ENCODE measurements at regions not wholly inside any gene's neighbourhood (a gene's known extent, or its start where the extent isn't known, plus 50 kb on each side); places are given as distances from the start of the nearest gene placed in this dataset.
"Not testable (repeated sequence)": the region's sequence is repeated elsewhere in the genome, so short reads cannot be mapped to it uniquely, and the experiment has no call there.

GRCh38 chr16:21422824-21423223, 144.7 kb upstream of the CRYM start:
- DNase-seq = not testable (repeated sequence)

GRCh38 chr16:21404699-21405098, 126.6 kb upstream of the CRYM start:
- peak; percentile 45 for DNase-seq

GRCh38 chr16:21397866-21398265, 119.8 kb upstream of the CRYM start:
- not testable (repeated sequence) for DNase-seq

GRCh38 chr16:21396545-21396944, 118.5 kb upstream of the CRYM start:
- not testable (repeated sequence) for DNase-seq

GRCh38 chr16:21390634-21391033, 112.5 kb upstream of the CRYM start:
- DNase-seq = not testable (repeated sequence)

- DNase-seq = not testable (repeated sequence)
Measured at GRCh38 chr16:21389860-21390259, 111.8 kb upstream of the CRYM start.

- DNase-seq = not testable (repeated sequence)
Measured at GRCh38 chr16:21387757-21388156, 109.7 kb upstream of the CRYM start.

GRCh38 chr16:21386201-21386915, 108.3 kb upstream of the CRYM start:
- DNase-seq = not testable (repeated sequence)

- DNase-seq = not testable (repeated sequence)
Measured at GRCh38 chr16:21383682-21384081, 105.6 kb upstream of the CRYM start.

- not testable (repeated sequence) for DNase-seq
Measured at GRCh38 chr16:21379645-21380044, 101.6 kb upstream of the CRYM start.

GRCh38 chr16:21376196-21376899, 98.3 kb upstream of the CRYM start:
- DNase-seq = not testable (repeated sequence)

- DNase-seq = not testable (repeated sequence)
Measured at GRCh38 chr16:21375334-21375733, 97.2 kb upstream of the CRYM start.

GRCh38 chr16:21373454-21373853, 95.4 kb upstream of the CRYM start:
- not testable (repeated sequence) for DNase-seq

GRCh38 chr16:21372862-21373261, 94.8 kb upstream of the CRYM start:
- DNase-seq = not testable (repeated sequence)

GRCh38 chr16:21372162-21372835, 94.2 kb upstream of the CRYM start:
- not testable (repeated sequence) for DNase-seq

GRCh38 chr16:21370791-21371190, 92.7 kb upstream of the CRYM start:
- not testable (repeated sequence) for DNase-seq

- DNase-seq = not testable (repeated sequence)
Measured at GRCh38 chr16:21368973-21369942, 91.2 kb upstream of the CRYM start.

- not testable (repeated sequence) for DNase-seq
Measured at GRCh38 chr16:21367733-21368421, 89.8 kb upstream of the CRYM start.

- DNase-seq = not testable (repeated sequence)
Measured at GRCh38 chr16:21366998-21367397, 88.9 kb upstream of the CRYM start.

- DNase-seq = not testable (repeated sequence)
Measured at GRCh38 chr16:21365541-21365940, 87.5 kb upstream of the CRYM start.

- not testable (repeated sequence) for DNase-seq
Measured at GRCh38 chr16:21363550-21364223, 85.6 kb upstream of the CRYM start.
